GM12878 (cell line): ENCODE measurements at regions not wholly inside any gene's neighbourhood (a gene's known extent, or its start where the extent isn't known, plus 50 kb on each side); places are given as distances from the start of the nearest gene placed in this dataset.

Experiments
- CEBPB ChIP-seq, 2 experiments: fragments of 150-350 bp in 1 of 2; IDR thresholded peaks; 2 replicates each; pipeline ENCODE4 v1.6.1; 2012 to 2014; ENCODE audit warnings: low read depth in 2 of 2, low read length in 2 of 2, borderline replicate concordance in 1 of 2, inconsistent platforms in 1 of 2
- EGR1 ChIP-seq, 2 experiments: IDR thresholded peaks; 1 replicate in 1 of 2; 2 replicates in 1 of 2; pipeline ENCODE4 v1.6.1; 2011 to 2012; ENCODE audit warnings: low read depth in 2 of 2, low read length in 2 of 2, borderline replicate concordance in 1 of 2, mild to moderate bottlenecking in 1 of 2, moderate library complexity in 1 of 2

DNA sequence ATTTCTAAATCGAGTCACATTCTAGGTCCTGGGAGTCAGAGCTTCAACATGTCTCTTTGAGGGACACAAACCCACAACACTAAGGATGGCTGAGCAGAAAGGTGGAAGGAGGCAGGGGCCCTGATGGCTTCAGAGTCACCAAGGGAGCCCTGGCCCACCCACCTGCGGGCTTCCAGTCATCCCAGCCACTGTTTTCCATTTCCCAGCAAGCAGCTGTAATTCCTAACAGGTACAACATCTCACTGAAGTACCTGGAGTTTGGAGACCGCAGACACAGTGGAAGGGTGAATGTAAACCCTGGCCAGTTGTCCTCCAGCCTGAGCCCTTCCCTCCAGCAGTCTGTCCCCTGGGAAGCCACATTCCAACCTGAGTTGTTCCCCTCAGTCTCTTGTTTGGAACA lies 562.8 kb downstream of the TBC1D22A start:
- no peak for TF ChIP-seq CEBPB (IDR thresholded peaks at IDR 0.05; ENCODE audit: borderline replicate concordance in 1 of 2, low read depth in 2 of 2, low read length in 2 of 2)
- TF ChIP-seq EGR1 (IDR thresholded peaks at IDR 0.05; ENCODE audit: borderline replicate concordance in 1 of 2, low read depth in 2 of 2, low read length in 2 of 2) = no peak
